ENCODE measurements at regions not wholly inside any gene's neighbourhood (a gene's known extent, or its start where the extent isn't known, plus 50 kb on each side); places are given as distances from the start of the nearest gene placed in this dataset.

DNA sequence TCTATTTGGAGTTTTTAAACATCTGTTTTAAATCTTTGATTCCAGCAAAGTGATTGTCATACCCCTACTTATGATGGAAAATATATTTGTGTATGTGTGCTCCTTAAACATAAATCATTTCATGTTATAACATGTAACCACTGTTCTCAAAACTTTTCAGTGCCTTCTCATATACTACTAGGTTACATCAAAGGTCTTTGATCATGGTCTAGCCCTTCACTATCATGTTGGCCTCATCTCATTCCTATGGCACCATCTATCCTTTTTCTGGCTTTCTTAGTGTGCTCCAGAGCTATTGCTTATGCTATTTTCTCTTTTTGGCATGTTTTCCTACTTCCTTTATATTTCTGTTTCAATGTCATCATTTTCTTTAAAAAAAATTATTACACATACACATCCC, 367.9 kb upstream of the SLC39A10 start:
- DNase-seq = no peak

DNA sequence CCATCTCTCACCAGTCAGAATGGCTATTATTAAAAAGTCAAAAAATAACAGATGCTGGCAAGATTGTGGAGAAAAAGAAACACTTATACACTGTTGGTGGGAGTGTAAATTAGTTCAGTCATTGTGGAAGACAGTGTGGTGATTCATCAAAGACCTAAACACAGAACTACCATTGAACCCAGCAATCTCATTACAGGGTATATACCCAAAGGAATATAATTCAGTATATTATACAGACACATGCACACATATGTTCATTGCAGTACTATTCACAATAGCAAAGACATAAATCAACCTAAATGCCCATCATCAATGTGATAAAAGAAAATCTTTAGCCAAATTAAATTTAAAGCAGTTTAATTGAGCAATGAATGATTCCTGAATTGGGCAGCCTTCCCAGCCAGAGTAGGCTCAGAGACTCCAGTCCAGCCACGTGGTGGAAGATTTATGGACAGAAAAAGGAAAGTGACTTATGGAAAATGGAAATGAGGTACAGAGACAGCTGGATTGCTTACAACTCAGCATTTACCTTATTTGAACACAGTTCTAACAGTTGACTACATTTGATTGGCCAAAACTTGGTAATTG, 377.1 kb upstream of the SLC39A10 start:
- DNase-seq = no peak

DNA sequence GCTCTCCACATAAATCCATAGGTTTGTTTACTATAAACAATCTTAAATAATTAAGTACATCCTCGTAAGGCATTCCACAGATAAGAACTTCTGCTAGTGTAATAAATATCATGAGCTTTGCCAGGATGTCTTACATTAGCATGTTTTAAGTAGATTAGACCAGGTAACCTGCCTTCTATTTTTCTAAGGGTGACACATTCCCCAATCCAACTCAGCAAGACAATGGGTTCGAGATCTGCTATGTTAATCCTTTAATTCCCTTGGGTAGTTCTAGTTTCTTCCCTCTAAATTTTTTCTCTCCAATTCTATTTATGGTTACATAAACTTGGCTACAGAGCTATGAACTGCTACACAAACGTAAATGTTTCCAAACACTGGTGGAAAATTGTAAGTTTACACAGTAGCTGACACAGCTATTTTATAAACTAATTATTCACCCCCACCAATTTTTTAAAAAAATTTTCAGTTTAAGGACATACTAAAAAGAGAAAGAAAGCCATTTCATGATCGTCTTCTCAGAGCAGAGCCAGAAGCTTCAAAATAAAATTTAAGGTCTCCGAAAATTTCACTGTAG, 386.5 kb upstream of the SLC39A10 start:
- no peak for DNase-seq

DNA sequence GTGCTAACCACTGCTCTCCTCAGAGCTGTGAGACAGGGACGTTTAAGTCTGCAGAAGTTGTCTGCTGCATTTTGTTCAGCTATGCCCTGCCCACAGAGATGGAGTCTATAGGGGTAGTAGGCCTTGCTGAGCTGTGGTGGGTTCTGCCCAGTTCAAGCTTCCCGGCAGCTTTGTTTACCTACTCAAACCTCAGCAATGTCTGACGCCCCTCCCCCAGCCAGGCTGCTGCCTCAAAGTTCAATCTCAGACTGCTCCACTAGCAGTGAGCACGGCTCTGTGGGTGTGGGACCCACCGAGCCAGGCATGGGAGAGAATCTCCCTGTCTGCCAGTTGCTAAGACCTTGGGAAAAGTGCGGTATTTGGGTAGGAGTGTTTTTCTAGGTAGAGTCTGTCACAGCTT, 387.8 kb upstream of the SLC39A10 start:
- no peak for DNase-seq

DNA sequence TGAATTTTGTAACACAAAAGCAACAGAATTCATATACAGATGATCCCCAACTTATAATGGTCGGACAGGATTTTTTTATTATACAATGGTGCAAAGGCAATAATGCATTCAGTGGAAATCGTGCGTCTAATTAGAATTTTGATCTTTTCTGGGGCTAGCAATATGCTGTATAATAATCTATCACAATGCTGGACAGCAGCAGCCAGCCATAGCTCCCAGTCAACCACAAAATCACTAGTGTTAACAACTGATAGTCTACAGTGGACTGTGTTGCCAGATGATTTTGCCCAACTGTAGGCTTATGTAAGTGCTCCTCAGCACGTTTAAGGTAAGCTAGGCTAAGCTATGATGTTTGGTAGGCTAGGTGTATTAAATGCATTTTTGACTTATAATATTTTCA, 399.0 kb upstream of the SLC39A10 start:
- DNase-seq = no peak

DNA sequence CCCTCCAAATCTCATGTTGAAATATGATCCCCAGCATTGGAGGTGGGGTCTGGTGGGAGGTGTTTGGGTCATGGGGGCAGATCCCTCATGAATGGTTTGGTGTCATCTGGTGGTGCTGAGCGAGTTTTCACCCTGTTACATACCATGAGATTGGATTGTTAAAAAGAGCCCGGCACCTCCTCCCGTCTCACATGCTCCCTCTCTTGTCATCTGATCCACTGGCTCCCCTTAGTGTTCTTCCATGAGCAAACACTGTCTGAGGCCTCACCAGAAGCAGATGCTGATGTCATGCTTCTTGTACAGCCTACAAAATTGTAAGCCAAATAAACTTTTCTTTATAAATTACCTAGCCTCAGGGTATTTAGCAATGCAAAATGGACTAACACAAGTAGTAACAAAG, 405.0 kb upstream of the SLC39A10 start:
- DNase-seq = no peak

DNA sequence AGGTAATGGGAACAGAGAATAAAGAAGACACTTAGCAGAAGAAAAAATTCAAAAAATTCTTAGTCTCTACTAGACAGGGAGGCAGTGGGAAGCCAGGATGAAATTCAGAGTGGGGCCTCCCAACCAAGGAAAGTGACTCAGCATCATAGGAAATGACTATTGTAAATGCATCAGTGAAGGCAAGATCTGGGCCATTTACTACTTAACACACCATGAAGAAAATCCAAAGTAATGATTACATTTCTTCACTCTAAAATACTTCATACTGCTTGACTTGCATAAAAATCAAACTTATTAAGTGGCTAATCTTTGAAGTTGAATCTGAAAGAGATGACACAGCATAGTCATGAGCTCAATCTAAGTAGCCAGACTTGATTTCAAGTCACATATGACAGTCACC, 405.8 kb upstream of the SLC39A10 start:
- no peak for DNase-seq

DNA sequence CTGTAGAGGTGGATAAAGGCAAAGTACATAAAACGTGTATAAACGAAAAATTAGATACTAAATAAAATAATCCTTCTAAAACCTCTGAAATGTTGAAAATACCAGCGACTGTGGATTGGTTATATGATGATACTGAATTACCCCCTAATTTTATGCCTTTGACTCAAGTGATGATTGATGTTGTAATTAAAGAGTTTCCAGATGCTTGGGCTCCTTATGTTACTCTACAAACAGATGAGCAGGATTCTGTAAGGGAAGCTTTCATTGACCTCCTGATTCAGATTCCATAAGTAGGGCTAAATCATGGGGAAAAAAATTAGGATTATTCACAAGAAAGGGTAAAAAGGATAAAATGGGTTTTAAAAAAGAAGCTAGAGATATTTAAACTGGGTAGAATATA, 418.2 kb upstream of the SLC39A10 start:
- DNase-seq = no peak

DNA sequence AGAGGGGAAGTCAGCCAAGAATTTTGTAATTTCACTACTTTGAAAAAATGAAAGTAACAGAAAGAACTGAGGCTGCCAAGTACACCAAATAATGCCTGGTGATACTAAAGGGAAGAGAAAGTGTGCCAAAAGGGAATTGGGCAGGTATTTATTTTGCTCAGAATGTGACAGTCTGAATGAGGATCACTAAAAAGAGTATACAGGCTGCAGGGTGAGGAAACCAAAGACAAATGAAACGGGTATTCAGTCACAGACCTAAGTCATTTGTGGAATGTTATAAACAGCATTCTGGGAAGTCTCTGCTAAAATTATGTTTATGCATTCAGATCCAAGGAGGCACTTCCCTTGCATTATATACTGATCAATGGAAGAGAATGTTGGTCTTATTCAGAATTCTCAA, 418.6 kb upstream of the SLC39A10 start:
- DNase-seq = no peak

DNA sequence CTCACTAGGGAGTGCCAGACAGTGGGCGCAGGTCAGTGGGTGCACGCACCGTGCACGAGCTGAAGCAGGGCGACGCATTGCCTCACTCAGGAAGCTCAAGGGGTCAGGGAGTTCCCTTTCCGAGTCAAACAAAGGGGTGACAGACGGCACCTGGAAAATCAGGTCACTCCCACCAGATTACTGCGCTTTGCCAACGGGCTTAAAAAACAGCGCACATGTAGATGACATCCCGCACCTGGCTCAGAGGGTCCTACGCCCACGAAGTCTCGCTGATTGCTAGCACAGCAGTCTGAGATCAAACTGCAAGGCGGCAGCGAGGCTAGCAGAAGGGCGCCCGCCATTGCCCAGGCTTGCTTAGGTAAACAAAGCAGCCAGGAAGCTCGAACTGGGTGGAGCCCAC, 428.5 kb upstream of the SLC39A10 start:
- peak; percentile 59 for DNase-seq

DNA sequence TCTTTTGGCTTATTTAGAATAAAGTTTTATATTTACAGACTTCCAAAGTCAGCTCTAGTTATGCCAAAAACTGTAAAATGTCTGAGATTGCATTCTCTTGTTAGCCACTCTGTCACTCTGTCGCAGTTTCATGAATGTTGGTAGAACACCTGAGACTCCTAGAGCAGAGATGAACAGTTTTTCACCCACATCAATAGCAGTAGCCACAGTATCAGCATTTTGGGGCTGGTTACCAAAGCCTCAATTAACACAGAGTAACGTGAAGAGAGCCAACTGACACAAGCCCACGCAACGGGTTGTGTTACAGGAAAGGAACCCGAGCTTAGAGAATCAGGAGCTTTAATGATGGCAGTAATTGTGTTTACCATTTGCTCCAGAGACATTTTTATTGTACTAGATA, 443.0 kb upstream of the SLC39A10 start:
- no peak for DNase-seq

DNA sequence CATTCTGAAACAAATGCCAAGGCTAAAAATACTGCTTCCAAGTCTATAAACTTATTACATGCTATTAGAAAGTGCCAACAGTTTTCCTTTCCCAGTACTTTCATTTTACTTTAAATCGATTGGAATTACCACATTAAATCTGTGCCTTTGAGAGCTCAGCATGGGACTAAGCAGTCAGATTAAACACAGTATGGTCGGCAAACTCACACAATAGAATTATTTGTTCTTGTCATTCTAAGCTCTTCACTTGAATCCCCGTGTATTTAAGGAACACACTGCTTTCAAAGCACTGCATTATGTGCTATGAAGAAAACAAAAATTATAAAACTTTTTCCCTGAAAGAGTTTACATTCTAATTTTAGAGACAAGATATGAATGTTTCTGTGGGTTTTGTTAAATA, 444.4 kb upstream of the SLC39A10 start:
- DNase-seq = peak; percentile 9

DNA sequence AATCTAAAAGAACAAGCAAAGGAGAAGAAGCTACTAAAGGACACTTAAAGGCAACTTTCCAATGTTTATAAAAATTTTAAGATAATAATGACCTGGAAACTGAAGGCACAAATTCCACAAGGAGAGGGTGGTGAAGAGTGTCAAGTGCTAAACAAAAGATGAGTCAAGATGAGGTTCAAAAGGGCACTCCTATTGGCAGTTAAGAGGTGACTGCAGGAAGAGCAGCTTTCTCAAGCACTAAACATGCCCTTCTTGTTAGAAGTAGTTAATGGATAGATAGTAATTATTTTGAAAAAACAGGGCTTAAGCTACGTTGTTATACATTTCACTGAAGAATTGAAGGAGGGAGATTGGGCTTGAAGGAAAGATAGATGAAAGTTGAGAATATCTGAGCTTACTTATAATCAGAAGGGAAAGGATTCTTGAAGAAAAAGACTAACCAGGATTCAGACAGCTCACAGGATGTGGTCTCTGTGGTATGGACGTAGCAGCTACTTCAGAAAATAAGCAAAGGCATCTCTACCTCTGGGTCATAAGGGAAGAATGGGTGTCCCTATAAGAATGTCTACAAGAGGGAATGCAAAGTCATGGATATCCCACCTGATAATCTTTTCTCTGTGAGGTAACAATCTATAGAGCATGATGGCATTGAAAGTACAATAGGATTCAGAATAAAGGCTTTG, 454.7 kb upstream of the SLC39A10 start:
- no peak for DNase-seq

DNA sequence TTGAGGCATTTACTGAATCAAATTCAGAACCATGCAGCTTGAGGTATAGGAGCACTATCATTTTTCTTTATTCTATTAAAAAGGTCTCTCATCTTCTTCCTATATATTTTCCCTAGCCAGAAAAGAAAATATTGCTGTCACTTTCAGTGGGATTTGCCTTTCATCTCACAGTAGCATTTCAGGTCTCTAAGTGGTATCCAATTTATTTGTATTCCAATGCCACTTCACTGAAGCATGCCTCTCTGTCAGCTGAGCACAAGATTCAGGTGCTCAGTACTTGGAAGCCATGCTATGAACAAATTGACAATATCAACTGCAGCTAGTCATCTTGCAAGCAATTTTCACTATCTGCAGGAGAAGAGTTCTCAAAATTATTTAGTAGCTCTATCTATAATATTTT, 457.2 kb upstream of the SLC39A10 start:
- no peak for DNase-seq

DNA sequence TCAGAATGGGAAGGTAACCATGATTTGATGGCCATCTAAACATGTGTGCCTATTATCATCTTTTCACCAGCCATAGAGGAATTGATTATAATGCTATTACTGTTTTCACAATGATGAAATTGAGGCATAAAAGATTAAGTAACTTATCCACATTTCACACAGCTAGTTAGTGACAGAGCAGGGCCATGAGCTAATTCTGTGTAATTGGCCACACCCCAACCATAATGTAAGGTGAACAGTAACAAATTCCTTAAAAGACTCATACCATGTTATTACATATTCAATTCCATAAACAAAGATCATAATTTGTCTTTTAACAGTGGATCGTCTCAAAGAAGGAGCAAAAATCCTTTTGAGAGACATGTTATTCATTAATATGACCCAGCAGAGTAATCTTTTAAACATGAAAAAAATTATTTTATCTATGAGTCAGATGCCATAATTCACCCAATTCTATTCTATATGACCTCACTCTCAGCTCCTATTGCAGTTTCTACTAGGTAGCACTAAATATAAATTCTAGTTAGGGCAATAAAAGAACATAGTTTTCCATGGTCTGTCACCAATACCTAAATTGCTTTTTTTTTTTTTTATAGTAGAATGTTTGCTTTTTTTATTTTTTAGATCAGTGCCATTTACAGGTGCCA, 475.8 kb upstream of the SLC39A10 start:
- DNase-seq = no peak

DNA sequence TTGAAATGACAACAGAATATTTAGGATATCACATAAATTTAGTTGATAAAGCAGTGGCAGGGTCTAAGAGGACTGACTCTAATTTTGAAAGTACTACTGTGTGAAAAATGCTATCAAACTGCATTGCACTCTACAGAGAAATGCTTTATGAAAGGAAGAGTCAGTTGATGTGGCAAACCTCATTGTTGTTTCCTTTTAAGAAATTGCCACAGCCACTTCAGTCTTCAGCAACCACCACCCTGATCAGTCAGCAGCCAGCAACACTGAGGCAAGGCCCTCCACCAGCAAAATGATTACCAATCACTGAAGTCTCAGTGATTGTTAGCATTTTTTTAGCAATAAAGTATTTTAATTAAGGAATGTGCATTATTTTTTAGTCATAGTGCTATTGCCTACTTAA, 488.7 kb upstream of the SLC39A10 start:
- no peak for DNase-seq

DNA sequence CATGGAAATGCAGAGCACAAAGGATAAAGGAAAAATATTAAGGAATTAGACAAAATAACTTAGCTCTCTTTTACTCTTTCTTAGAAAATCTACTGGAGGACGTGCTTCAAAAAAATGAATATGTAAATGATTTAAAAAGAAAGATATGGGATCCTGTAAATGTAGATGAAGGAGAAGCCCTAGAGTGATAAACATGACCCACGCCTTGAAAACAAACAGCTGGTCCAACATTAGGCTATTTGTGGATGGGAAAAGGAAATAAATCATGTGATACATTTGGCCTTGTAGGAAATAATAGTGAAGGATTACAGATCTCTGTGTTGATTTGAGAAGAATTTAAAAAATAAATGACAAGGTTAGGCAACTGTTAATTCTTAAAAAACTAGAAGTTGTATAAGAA, 492.1 kb upstream of the SLC39A10 start:
- peak; percentile 3 for DNase-seq

DNA sequence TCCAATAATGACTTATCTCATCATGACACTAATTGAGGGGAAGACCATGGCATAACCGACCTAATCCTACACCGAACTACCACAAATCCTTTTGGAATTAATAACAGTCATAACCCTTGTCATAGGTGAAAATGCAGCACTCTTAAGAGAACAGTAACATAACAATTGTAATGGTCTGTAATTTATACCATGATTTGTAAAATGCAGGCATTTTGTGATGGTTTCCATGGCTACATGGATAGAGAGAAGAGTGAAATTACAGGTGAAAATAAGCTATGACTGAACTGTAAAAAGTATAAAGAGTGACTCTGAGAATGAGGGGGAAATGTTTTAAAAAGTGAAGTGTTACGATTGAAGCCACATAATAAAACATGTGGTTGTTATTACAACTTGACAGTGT, 494.1 kb upstream of the SLC39A10 start:
- no peak for DNase-seq

DNA sequence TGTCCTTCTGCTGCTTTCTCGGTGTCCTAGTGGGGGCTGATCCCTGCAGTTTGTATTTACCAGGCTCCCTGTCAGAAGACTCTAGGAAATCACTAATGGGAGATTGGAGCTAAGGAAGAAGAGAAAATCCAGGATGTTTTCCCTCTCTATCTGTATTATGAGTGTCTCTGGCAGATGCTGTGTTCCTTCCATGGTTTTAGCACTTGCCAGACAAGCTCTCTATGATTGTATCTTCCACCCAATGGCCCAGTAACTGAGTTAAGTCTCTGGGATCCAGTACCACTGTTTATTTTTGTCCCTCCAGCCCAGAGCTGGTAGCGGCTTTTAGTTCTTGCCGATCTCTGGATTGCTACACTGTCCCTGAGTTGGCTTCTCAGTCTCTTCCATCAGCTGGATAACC, 494.8 kb upstream of the SLC39A10 start:
- no peak for DNase-seq

DNA sequence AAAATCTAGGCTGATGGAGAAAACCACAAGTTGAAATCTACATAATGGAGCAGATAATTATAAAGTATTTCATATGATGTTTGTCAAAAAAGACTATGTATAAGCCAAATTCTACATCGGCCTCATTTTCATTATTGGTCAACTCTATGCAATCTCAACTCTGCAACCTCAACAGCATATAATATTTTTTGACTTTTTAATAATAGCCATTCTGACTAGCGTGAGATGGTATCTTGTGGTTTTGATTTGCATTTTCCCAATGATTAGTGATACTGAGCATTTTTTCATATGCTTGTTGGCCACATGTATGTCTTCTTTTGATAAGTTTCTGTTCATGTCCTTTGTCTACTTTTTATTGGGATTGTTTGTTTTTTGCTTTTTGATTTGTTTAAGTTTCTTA, 496.1 kb upstream of the SLC39A10 start:
- DNase-seq = no peak

DNA sequence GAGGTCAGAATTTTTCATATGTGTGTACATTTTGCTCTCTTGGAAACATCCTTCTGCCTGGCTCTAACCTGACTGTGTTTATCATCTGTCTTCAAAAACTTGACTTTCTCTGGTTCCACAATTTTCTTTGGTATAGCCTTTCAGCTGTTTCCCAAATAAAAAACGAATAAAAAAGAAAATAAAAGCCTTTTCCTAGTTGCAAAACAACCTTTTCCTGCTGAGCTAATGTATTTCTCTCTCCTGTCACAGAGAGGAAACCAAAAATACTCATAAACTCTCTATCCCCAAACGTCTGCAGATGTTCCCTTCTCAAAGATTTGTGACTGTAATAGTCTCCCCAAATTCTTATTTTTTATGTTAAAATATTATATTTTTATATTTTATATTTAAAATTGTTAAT, 505.3 kb upstream of the SLC39A10 start:
- DNase-seq = no peak

DNA sequence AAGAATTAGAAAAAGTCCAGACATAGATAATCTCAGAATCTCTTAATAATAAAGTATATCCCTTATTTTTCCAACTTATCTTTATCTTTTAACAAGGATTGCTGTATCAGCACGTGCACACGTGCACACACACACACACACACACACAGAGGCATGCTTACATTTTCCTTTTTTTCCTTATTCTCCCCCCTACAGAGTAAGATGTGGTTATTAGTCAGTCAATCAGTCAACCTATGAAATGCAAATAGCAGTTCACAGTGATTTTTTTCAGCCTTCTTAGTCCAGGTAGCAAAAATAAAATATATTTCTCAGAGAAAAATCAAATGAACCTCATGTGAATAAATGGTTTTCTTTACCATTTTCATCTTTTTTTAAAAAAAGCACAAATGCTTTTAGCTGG, 506.2 kb upstream of the SLC39A10 start:
- no peak for DNase-seq

DNA sequence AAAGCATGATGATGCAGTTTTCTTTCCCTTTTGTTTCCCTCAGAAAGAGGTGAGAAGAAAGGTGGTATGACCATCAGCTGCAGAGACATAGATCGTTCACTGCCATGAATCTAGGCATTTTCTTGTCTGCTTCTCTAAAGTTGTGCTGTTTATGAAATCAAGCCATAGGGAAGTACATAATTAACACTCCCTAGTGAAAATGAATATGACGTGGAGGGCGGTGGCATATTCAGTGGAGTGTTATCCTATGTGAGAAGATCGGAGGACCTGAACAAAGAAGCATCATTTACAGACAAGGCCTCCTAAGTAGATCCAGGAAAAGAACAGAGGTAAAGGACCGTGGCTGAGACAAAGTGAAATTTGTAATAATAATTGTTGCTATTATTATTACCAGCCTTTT, 509.0 kb upstream of the SLC39A10 start:
- no peak for DNase-seq

DNA sequence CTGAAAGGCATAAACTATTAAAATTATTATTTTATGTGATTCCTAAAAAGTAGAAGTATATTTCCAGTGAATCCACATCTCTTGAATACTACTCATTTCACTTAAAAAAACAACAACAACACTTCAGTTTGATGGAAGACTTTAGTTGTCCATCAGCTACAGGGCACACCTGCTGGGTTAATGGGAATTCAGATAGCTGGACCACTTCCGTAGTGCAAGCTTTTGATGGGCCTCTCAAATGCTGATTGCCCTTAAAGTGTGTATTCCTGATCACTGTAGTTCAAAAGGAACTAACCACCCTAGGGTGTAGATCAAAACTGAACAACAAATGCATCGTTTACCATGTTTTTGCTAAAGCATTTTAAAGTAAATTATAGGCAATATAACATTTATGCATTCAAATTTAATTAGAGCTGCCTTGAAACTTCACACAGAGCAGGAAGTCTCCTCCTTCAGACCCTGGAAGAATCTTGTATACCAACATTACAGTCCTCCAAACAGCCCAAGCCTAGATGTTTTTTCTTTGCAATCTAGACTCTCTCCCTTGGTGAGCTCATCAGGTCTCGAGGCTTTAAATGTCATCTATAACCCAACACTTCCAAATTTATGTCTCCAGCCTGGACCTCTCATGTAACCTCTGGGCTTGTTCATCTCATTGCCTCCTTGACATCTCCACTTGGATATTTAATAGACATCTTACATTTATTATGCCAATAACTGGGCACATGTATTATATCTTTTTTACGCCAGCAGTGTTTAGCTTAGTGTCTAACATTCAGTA, 510.1 kb upstream of the SLC39A10 start:
- DNase-seq = no peak
